ENCODE measurements at regions not wholly inside any gene's neighbourhood (a gene's known extent, or its start where the extent isn't known, plus 50 kb on each side); places are given as distances from the start of the nearest gene placed in this dataset.
"Not testable (repeated sequence)": the region's sequence is repeated elsewhere in the genome, so short reads cannot be mapped to it uniquely, and the experiment has no call there.

DNA sequence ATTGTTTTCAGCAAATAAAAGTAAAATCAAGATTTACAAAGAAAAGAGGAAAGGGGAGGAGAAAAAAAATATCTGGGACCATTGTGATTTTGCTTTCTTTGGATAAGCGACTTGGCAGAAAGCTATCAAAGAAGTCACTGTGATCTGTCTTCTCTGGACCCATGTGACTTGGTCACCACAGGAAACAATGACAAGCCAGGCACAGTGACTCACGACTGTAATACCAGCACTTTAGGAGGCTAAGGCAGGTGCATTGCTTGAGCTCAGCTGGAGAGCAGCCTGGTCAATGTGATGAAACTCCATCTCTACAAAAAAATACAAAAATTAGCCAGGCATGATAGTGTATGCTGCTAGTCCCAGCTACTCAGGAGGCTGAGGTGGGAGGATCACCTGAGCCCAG is 255.4 kb upstream of the NOTCH2NLA start:
- not testable (repeated sequence) for H3K4me1 Mint-ChIP-seq; H3K4me1 ChIP-seq (ENCODE audit: control insufficient read depth, insufficient read depth, low read length); H3K27me3 ChIP-seq (ENCODE audit: control insufficient read depth, insufficient read depth, low read length, poor library complexity, severe bottlenecking); H3K9me3 ChIP-seq (ENCODE audit: control insufficient read depth, low read length); DNase-seq; H3K27me3 Mint-ChIP-seq (ENCODE audit: insufficient read depth); H3K4me3 ChIP-seq (ENCODE audit: low read length); H3K9me3 Mint-ChIP-seq; H3K36me3 Mint-ChIP-seq (ENCODE audit: low read depth); H3K36me3 ChIP-seq (ENCODE audit: control insufficient read depth, insufficient read depth, low read length); H3K4me3 Mint-ChIP-seq; H3K27ac Mint-ChIP-seq; H3K9ac ChIP-seq (ENCODE audit: extremely low read depth, low read length, poor library complexity, severe bottlenecking); H3K27ac ChIP-seq (ENCODE audit: low read depth, low read length)
- WGBS, 2 experiments (ENCODE audit: insufficient coverage in 1 of 2, insufficient read length in 1 of 2) = no CpG with 5 or more reads among the region's 2 CpGs

DNA sequence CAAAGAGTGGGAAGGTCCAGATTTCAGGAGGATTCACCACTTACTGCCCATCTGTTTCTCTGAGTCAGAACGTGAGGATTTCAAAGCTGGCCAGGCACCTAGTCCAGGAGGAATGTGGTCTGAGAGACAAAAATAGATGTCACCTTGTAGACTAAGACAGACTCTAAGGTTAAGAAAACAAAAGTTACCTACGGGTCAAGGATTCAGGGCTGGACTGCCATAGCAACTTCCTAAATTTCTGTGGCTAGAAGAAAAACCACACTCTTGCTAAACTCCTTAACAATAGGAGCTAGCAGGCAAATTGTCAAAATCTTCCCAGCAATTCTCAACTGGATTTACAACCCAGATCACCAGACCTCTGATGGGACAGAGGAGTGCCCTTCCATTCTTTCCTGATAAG is 250.4 kb upstream of the NOTCH2NLA start:
- not testable (repeated sequence) for H3K4me1 ChIP-seq (ENCODE audit: control insufficient read depth, insufficient read depth, low read length)
- 94% methylated on average over 1 of the region's 2 CpGs; no CpG with 5 or more reads in 1 of the 2 experiments for WGBS, 2 experiments (ENCODE audit: insufficient coverage in 1 of 2, insufficient read length in 1 of 2)

DNA sequence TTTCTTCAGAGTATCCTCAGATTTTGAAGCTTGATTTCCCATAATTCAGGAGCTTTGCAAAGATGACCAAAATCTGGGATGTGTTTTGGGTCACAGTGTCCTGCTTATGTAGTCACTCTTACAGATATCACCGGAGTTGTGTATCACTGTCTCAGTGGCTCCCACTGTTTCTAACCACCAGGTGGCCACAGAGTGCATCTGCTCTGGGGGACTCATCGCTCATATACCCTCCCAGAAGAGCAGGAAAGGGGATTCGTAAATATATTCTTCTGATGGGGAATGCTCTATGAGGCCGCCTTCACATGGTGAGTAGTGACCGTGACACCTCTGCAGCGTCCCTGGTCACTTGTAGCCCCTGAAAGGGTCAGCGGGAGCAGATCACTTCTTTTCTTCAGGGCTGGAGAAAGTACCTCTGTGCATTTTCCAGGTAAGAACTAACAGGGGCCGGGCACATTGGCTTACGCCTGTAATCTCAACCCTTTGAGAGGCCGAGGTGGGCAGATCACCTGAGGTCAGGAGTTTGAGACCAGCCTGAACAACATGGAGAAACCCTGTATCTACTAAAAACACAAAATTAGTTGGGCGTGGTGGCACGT is 249.4 kb upstream of the NOTCH2NLA start:
- not testable (repeated sequence) for H3K27me3 ChIP-seq (ENCODE audit: control insufficient read depth, insufficient read depth, low read length, poor library complexity, severe bottlenecking); H3K27me3 Mint-ChIP-seq (ENCODE audit: insufficient read depth); H3K9me3 ChIP-seq (ENCODE audit: control insufficient read depth, low read length); H3K4me1 ChIP-seq (ENCODE audit: control insufficient read depth, insufficient read depth, low read length); H3K36me3 Mint-ChIP-seq (ENCODE audit: low read depth); H3K4me1 Mint-ChIP-seq; H3K27ac Mint-ChIP-seq; H3K4me3 ChIP-seq (ENCODE audit: low read length); H3K4me3 Mint-ChIP-seq; H3K27ac ChIP-seq (ENCODE audit: low read depth, low read length); H3K36me3 ChIP-seq (ENCODE audit: control insufficient read depth, insufficient read depth, low read length); H3K9me3 Mint-ChIP-seq; H3K9ac ChIP-seq (ENCODE audit: extremely low read depth, low read length, poor library complexity, severe bottlenecking)
- TF ChIP-seq, protein P1, sequence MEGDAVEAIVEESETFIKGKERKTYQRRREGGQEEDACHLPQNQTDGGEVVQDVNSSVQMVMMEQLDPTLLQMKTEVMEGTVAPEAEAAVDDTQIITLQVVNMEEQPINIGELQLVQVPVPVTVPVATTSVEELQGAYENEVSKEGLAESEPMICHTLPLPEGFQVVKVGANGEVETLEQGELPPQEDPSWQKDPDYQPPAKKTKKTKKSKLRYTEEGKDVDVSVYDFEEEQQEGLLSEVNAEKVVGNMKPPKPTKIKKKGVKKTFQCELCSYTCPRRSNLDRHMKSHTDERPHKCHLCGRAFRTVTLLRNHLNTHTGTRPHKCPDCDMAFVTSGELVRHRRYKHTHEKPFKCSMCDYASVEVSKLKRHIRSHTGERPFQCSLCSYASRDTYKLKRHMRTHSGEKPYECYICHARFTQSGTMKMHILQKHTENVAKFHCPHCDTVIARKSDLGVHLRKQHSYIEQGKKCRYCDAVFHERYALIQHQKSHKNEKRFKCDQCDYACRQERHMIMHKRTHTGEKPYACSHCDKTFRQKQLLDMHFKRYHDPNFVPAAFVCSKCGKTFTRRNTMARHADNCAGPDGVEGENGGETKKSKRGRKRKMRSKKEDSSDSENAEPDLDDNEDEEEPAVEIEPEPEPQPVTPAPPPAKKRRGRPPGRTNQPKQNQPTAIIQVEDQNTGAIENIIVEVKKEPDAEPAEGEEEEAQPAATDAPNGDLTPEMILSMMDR (conservative IDR thresholded peaks at IDR 0.05) = peak; percentile 88
- 60 to 75% methylated on average over 7 to 11 of the region's 12 CpGs for WGBS, 2 experiments (ENCODE audit: insufficient coverage in 1 of 2, insufficient read length in 1 of 2)
- peak; percentile 73 for DNase-seq

More for the DNA sequence above, 250.4 kb upstream of the NOTCH2NLA start:
- not testable (repeated sequence) for H3K9me3 ChIP-seq (ENCODE audit: control insufficient read depth, low read length); DNase-seq; H3K27ac Mint-ChIP-seq; H3K4me3 ChIP-seq (ENCODE audit: low read length); H3K4me3 Mint-ChIP-seq; H3K9ac ChIP-seq (ENCODE audit: extremely low read depth, low read length, poor library complexity, severe bottlenecking); H3K27ac ChIP-seq (ENCODE audit: low read depth, low read length); H3K27me3 Mint-ChIP-seq (ENCODE audit: insufficient read depth); H3K27me3 ChIP-seq (ENCODE audit: control insufficient read depth, insufficient read depth, low read length, poor library complexity, severe bottlenecking); H3K9me3 Mint-ChIP-seq; H3K4me1 Mint-ChIP-seq; H3K36me3 Mint-ChIP-seq (ENCODE audit: low read depth); H3K36me3 ChIP-seq (ENCODE audit: control insufficient read depth, insufficient read depth, low read length)

DNA sequence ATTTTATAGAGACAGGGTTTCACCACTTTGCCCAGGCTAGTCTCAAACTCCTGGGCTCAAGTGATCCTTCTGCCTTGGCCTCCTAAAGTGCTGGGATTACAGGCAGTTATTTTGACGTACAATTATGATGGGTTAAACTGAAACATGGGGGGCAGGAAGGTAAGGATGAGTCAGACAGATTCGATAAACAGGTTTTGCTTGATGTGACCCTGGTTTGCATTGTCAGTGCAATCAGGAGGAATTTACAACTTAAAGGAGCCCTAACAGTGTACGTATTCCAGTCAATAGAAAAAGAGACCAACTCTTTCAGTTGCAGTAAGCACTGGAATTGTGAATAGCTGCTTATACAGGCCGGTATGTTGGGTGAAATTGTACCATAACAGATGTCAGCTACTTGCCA is 246.3 kb upstream of the NOTCH2NLA start:
- H3K27me3 ChIP-seq (ENCODE audit: control insufficient read depth, insufficient read depth, low read length, poor library complexity, severe bottlenecking); H3K9me3 ChIP-seq (ENCODE audit: control insufficient read depth, low read length); H3K27ac Mint-ChIP-seq; DNase-seq; H3K36me3 ChIP-seq (ENCODE audit: control insufficient read depth, insufficient read depth, low read length); H3K9me3 Mint-ChIP-seq; H3K27ac ChIP-seq (ENCODE audit: low read depth, low read length); H3K4me1 Mint-ChIP-seq; H3K4me3 ChIP-seq (ENCODE audit: low read length); H3K9ac ChIP-seq (ENCODE audit: extremely low read depth, low read length, poor library complexity, severe bottlenecking); H3K4me1 ChIP-seq (ENCODE audit: control insufficient read depth, insufficient read depth, low read length); H3K4me3 Mint-ChIP-seq; H3K27me3 Mint-ChIP-seq (ENCODE audit: insufficient read depth); H3K36me3 Mint-ChIP-seq (ENCODE audit: low read depth): not testable (repeated sequence)
- 94 to 95% methylated on average over 3 to 4 of the region's 4 CpGs for WGBS, 2 experiments (ENCODE audit: insufficient coverage in 1 of 2, insufficient read length in 1 of 2)

DNA sequence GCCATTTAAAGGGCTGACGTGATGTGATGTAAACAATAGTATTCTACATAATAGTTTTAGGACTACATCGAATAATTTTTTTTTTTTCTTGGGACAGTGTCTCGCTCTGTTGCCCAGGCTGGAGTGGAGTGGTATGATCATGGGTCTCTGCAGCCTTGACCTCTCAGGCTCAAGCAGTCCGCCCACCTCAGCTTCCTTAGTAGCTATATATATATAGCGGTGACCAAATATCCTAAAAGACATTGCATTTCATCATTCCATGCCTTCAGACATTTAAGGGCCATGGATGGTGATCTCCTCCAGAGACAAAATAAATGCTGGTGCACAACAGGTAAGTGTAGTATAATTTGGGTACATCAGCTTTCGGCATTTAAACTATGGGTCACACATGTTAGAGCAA is 245.4 kb upstream of the NOTCH2NLA start:
- H3K4me1 Mint-ChIP-seq; H3K36me3 Mint-ChIP-seq (ENCODE audit: low read depth); H3K4me3 ChIP-seq (ENCODE audit: low read length); DNase-seq; H3K27ac ChIP-seq (ENCODE audit: low read depth, low read length); H3K36me3 ChIP-seq (ENCODE audit: control insufficient read depth, insufficient read depth, low read length); H3K4me3 Mint-ChIP-seq; H3K27me3 Mint-ChIP-seq (ENCODE audit: insufficient read depth); H3K27ac Mint-ChIP-seq; H3K9me3 ChIP-seq (ENCODE audit: control insufficient read depth, low read length); H3K9ac ChIP-seq (ENCODE audit: extremely low read depth, low read length, poor library complexity, severe bottlenecking); H3K9me3 Mint-ChIP-seq; H3K27me3 ChIP-seq (ENCODE audit: control insufficient read depth, insufficient read depth, low read length, poor library complexity, severe bottlenecking); H3K4me1 ChIP-seq (ENCODE audit: control insufficient read depth, insufficient read depth, low read length): not testable (repeated sequence)
- WGBS, 2 experiments (ENCODE audit: insufficient coverage in 1 of 2, insufficient read length in 1 of 2) = 96 to 100% methylated on average over 1 to 4 of the region's 6 CpGs

DNA sequence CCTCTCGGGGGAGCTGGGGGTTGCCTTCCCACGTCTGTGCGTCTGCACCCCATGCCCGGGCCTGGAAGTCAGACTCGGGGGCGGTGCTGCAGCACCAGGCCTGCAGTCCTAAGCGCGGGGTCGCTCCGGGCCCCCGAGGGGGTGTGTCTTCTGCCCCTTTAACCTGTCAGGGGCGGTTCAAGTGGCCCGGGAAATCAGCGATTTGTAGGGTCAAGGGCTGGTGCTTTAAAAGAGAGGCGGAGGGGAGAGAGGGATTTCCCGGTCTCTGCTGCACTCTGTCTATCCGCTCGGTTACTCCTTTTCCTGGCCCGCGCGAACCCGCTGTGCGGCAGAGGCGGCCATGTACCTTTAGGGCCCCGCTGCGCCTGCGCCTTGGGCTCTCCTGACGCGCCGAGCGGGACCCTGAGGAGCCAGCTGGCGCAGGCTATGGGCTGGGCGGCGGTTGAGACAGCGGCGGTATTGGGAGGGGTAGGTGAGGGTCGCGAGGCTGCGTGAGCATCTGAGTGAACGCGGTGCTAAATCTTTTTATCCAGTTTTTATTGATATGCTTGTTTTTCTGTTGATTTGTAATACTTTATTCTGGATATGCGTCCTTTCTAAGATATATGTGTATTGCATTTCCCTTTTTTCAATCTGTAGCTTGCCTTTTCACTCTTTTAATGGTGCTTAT is 243.5 kb upstream of the NOTCH2NLA start:
- H3K9me3 Mint-ChIP-seq; H3K27me3 ChIP-seq (ENCODE audit: control insufficient read depth, insufficient read depth, low read length, poor library complexity, severe bottlenecking); H3K9ac ChIP-seq (ENCODE audit: extremely low read depth, low read length, poor library complexity, severe bottlenecking); H3K36me3 Mint-ChIP-seq (ENCODE audit: low read depth); H3K27ac ChIP-seq (ENCODE audit: low read depth, low read length); H3K4me1 ChIP-seq (ENCODE audit: control insufficient read depth, insufficient read depth, low read length); H3K9me3 ChIP-seq (ENCODE audit: control insufficient read depth, low read length); H3K27me3 Mint-ChIP-seq (ENCODE audit: insufficient read depth); H3K4me1 Mint-ChIP-seq; H3K36me3 ChIP-seq (ENCODE audit: control insufficient read depth, insufficient read depth, low read length): not testable (repeated sequence)
- 7% methylated on average over 40 of the region's 42 CpGs; no CpG with 5 or more reads in 1 of the 2 experiments for WGBS, 2 experiments (ENCODE audit: insufficient coverage in 1 of 2, insufficient read length in 1 of 2)
- peak overlapping the region; percentile 64 for H3K4me3 ChIP-seq (ENCODE audit: low read length)
- DNase-seq = peak; percentile 88
- Mint-ChIP-seq H3K27ac (peak overlapping the region; percentile 68), H3K4me3 (peak overlapping the region; percentile 64)
